Activated T-helper 1 cell treated with anti-CD3 and anti-CD28 coated beads, Interleukin-12 subunit alpha, Interleukin-12 subunit beta, Interleukin-2, Interleukin-4 antibody, amounts not matched to agents 30 ng/mL and 10 ng/mL and 1 ng/mL, durations not matched to agents 14 hours and 24 hours and 36 hours (primary cell): ENCODE measurements at regions not wholly inside any gene's neighbourhood (a gene's known extent, or its start where the extent isn't known, plus 50 kb on each side); places are given as distances from the start of the nearest gene placed in this dataset.

Experiments
- DNase-seq: peaks from one replicate; pipeline ENCODE4 v3.0.0; 2021; ENCODE audit warnings: low spot score
- H3K27ac Mint-ChIP-seq: one replicate; pipeline ENCODE4 v1.8.0; 2021; ENCODE audit warnings: mild to moderate bottlenecking, mixed read lengths
- H3K27me3 Mint-ChIP-seq: one replicate; pipeline ENCODE4 v1.8.0; 2022; ENCODE audit warnings: mild to moderate bottlenecking, moderate library complexity, mixed read lengths; ENCODE audit not compliant: insufficient read depth
- H3K36me3 Mint-ChIP-seq: one replicate; pipeline ENCODE4 v1.8.0; 2021; ENCODE audit warnings: low read depth, mixed read lengths
- H3K4me1 Mint-ChIP-seq: one replicate; pipeline ENCODE4 v1.8.0; 2021; ENCODE audit warnings: low read depth, mixed read lengths
- H3K4me3 Mint-ChIP-seq: one replicate; pipeline ENCODE4 v1.8.0; 2021; ENCODE audit warnings: mild to moderate bottlenecking, moderate library complexity, mixed read lengths
- H3K9me3 Mint-ChIP-seq: one replicate; pipeline ENCODE4 v1.8.0; 2021; ENCODE audit warnings: mixed read lengths
- intact Hi-C: fragments of 100-400 bp; cut with micrococcal nuclease; formaldehyde crosslinking; loops from one replicate; pipeline ENCODE4 v1.15.1; 2024

- no peaks in the 10 kb centered on the region for H3K9me3 Mint-ChIP-seq
- no peak overlapping the region for H3K27ac Mint-ChIP-seq
- no peaks in the 10 kb centered on the region for H3K27me3 Mint-ChIP-seq
- no peak for DNase-seq
- H3K4me3 Mint-ChIP-seq, result no peak overlapping the region
- H3K4me1 Mint-ChIP-seq, result no peaks in the 10 kb centered on the region
- intact Hi-C loops, result no loop called here
- peaks cover 36% of the 10 kb centered on the region for H3K36me3 Mint-ChIP-seq
Measured at GRCh38 chr4:122249357-122249756, 97.2 kb downstream of the BLTP1 start.

GRCh38 chr4:122252584-122252983 lies 100.5 kb downstream of the BLTP1 start:
- Mint-ChIP-seq H3K4me1 (no peaks in the 10 kb centered on the region), H3K27ac (no peak overlapping the region), H3K27me3 (no peaks in the 10 kb centered on the region), H3K9me3 (no peaks in the 10 kb centered on the region), H3K36me3 (peaks cover 45% of the 10 kb centered on the region), H3K4me3 (no peak overlapping the region)
- intact Hi-C loops, result no loop called here
- no peak for DNase-seq

- Mint-ChIP-seq H3K27me3 (no peaks in the 10 kb centered on the region), H3K36me3 (peaks cover 28% of the 10 kb centered on the region), H3K27ac (no peak overlapping the region), H3K4me1 (no peaks in the 10 kb centered on the region), H3K9me3 (no peaks in the 10 kb centered on the region), H3K4me3 (no peak overlapping the region)
- DNase-seq, result no peak
- intact Hi-C loops, result no loop called here
Measured at GRCh38 chr4:122259849-122260248, 107.7 kb downstream of the BLTP1 start.

- Mint-ChIP-seq H3K27ac (no peak overlapping the region), H3K4me3 (no peak overlapping the region), H3K4me1 (no peaks in the 10 kb centered on the region), H3K36me3 (peaks cover 31% of the 10 kb centered on the region), H3K27me3 (no peaks in the 10 kb centered on the region), H3K9me3 (no peaks in the 10 kb centered on the region)
- intact Hi-C loops, result loop anchor here (10.0 kb wide), 1 partner anchor 172 kb away; no protein-coding TSS in a partner anchor
- DNase-seq, result no peak
Measured at GRCh38 chr4:122276359-122276758, 102.5 kb upstream of the ADAD1 start.

- H3K9me3 Mint-ChIP-seq, result no peaks in the 10 kb centered on the region
- no peak for DNase-seq
- H3K36me3 Mint-ChIP-seq, result peaks cover 34% of the 10 kb centered on the region
- H3K4me3 Mint-ChIP-seq, result no peak overlapping the region
- no peak overlapping the region for H3K27ac Mint-ChIP-seq
- no peaks in the 10 kb centered on the region for H3K27me3 Mint-ChIP-seq
- intact Hi-C loops, result loop anchor here (10.0 kb wide), 1 partner anchor 174 kb away; no protein-coding TSS in a partner anchor
- H3K4me1 Mint-ChIP-seq, result no peaks in the 10 kb centered on the region
Measured at GRCh38 chr4:122278976-122279375, 99.8 kb upstream of the ADAD1 start.

- no peak overlapping the region for H3K4me3 Mint-ChIP-seq
- no peak overlapping the region for H3K27ac Mint-ChIP-seq
- intact Hi-C loops, result loop anchor here (10.0 kb wide), 1 partner anchor 175 kb away; no protein-coding TSS in a partner anchor
- peaks cover 34% of the 10 kb centered on the region for H3K36me3 Mint-ChIP-seq
- H3K27me3 Mint-ChIP-seq, result no peaks in the 10 kb centered on the region
- H3K4me1 Mint-ChIP-seq, result no peaks in the 10 kb centered on the region
- no peak for DNase-seq
- H3K9me3 Mint-ChIP-seq, result no peaks in the 10 kb centered on the region
Measured at GRCh38 chr4:122279670-122280069, 99.1 kb upstream of the ADAD1 start.

- H3K36me3 Mint-ChIP-seq, result peaks cover 18% of the 10 kb centered on the region
Measured at GRCh38 chr4:122285285-122285684, 93.5 kb upstream of the ADAD1 start.

GRCh38 chr4:122293374-122294365 lies 85.1 kb upstream of the ADAD1 start:
- intact Hi-C loops, result no loop called here
- Mint-ChIP-seq H3K27ac (no peak overlapping the region), H3K9me3 (no peaks in the 10 kb centered on the region), H3K27me3 (no peaks in the 10 kb centered on the region), H3K36me3 (peaks cover 24% of the 10 kb centered on the region), H3K4me1 (no peaks in the 10 kb centered on the region), H3K4me3 (no peak overlapping the region)
- DNase-seq, result no peak

More at GRCh38 chr4:122285285-122285684, 93.5 kb upstream of the ADAD1 start:
- intact Hi-C loops, result no loop called here
- Mint-ChIP-seq H3K4me3 (no peak overlapping the region), H3K27me3 (no peaks in the 10 kb centered on the region), H3K9me3 (no peaks in the 10 kb centered on the region), H3K27ac (no peak overlapping the region), H3K4me1 (no peaks in the 10 kb centered on the region)
- no peak for DNase-seq

- Mint-ChIP-seq H3K4me3 (no peak overlapping the region), H3K27ac (no peak overlapping the region), H3K27me3 (no peaks in the 10 kb centered on the region), H3K36me3 (peaks cover 23% of the 10 kb centered on the region), H3K9me3 (no peaks in the 10 kb centered on the region), H3K4me1 (no peaks in the 10 kb centered on the region)
- no peak for DNase-seq
- intact Hi-C loops, result no loop called here
Measured at GRCh38 chr4:122297694-122298093, 81.1 kb upstream of the ADAD1 start.

- H3K36me3 Mint-ChIP-seq, result peaks cover 13% of the 10 kb centered on the region
- no peaks in the 10 kb centered on the region for H3K4me1 Mint-ChIP-seq
- no peak overlapping the region for H3K4me3 Mint-ChIP-seq
- H3K27me3 Mint-ChIP-seq, result no peaks in the 10 kb centered on the region
- intact Hi-C loops, result no loop called here
- no peak for DNase-seq
- no peaks in the 10 kb centered on the region for H3K9me3 Mint-ChIP-seq
- H3K27ac Mint-ChIP-seq, result no peak overlapping the region
Measured at GRCh38 chr4:122300776-122301175, 78.0 kb upstream of the ADAD1 start.

- intact Hi-C loops, result no loop called here
- Mint-ChIP-seq H3K9me3 (no peaks in the 10 kb centered on the region), H3K27ac (no peak overlapping the region), H3K4me3 (no peak overlapping the region), H3K36me3 (peaks cover 18% of the 10 kb centered on the region), H3K27me3 (no peaks in the 10 kb centered on the region), H3K4me1 (peaks cover 6% of the 10 kb centered on the region)
- DNase-seq, result no peak
Measured at GRCh38 chr4:122305853-122306252, 73.0 kb upstream of the ADAD1 start.

GRCh38 chr4:122309988-122310626 lies 68.7 kb upstream of the ADAD1 start:
- Mint-ChIP-seq H3K27ac (no peak overlapping the region), H3K4me1 (peaks cover 6% of the 10 kb centered on the region), H3K27me3 (no peaks in the 10 kb centered on the region), H3K9me3 (no peaks in the 10 kb centered on the region), H3K36me3 (peaks cover 15% of the 10 kb centered on the region), H3K4me3 (no peak overlapping the region)
- no peak for DNase-seq
- intact Hi-C loops, result loop anchor here (1.0 to 10.0 kb wide), 4 partner anchors 267 to 408 kb away; no protein-coding TSS in a partner anchor
